Pancreas (tissue), 10 donors: ENCODE measurements at regions not wholly inside any gene's neighbourhood (a gene's known extent, or its start where the extent isn't known, plus 50 kb on each side); places are given as distances from the start of the nearest gene placed in this dataset.

Source experiments
- ATAC-seq, 4 donors: fragments of 200-7000 bp; cut with Tn5 transposase; one replicate each; pipeline versions ENCODE4 v1.8.0 to v1.9.1; 2020; ENCODE audit warnings: mild to moderate bottlenecking in 4 of 4, moderate library complexity in 4 of 4
- DNase-seq, 6 donors: peaks; one replicate each; pipeline ENCODE4 v3.0.0-alpha.2; 2020
- FAIRE-seq: peaks from 2 replicates; lab custom pipeline; 2012; peaks lifted over from hg19 to GRCh38; lab: Jason Lieb, UNC
- H3K27ac ChIP-seq, 4 donors: fragments of 200-600 bp; sonication (generic); 1 replicate in 3 of 4; 2 replicates in 1 of 4; pipeline versions ENCODE4 v1.5.0 to v1.8.0; 2020
- H3K27me3 ChIP-seq, 4 donors: fragments of 200-600 bp; one replicate each; pipeline ENCODE4 v1.8.0; 2021
- H3K36me3 ChIP-seq, 3 donors: fragments of 200-600 bp; sonication (generic) in 1 of 3; one replicate each; pipeline versions ENCODE4 v1.5.0 to v1.8.0; 2020 to 2021
- H3K4me1 ChIP-seq, 3 donors: fragments of 200-600 bp; one replicate each; pipeline ENCODE4 v1.8.0; 2021
- H3K4me3 ChIP-seq, 4 donors: fragments of 200-600 bp; sonication (generic) in 2 of 4; one replicate each; pipeline versions ENCODE4 v1.5.0 to v1.8.0; 2020 to 2021
- H3K9me3 ChIP-seq, 4 donors: fragments of 200-600 bp; one replicate each; pipeline ENCODE4 v1.8.0; 2021
- CTCF ChIP-seq, 4 donors: fragments of 200-600 bp; sonication (generic) in 3 of 4; IDR thresholded peaks; one replicate each; pipeline versions ENCODE4 v1.5.0 to v1.8.0; 2021; ENCODE audit warnings: antibody characterized with exemption in 4 of 4
- WGBS, 2 donors: extraction: QIAGEN DNeasy Blood & Tissue Kit; methylation state at CpG; one replicate each; pipeline ENCODE4 v1.1.7; 2013; 5-methylcytosine and 5-hydroxymethylcytosine counted together
- intact Hi-C, 3 donors: fragments of 100-400 bp; cut with DNase I; formaldehyde crosslinking; loops; one replicate each; pipeline versions ENCODE4 v1.11.1 to v1.14.2; 2022
- donor health status: healthy with polysubstance abuse.
- donor health status: DM: no; HTN: no; CAD: no; lungs with moderate emphysema.
- donor health status: DM: no; HTN: no; CAD: no.
- donor health status: control.
- donor health status: control.
- donor health status: Bipolar disorder and iron deficiency.
- donor health status: DM: yes; HTN: yes; CAD: no.
- donor health status: DM: no; HTN: no; CAD: no.
- donor health status: DM: no; HTN: no; CAD: no.
- donor health status: DM: yes; HTN: yes; CAD: no.

DNA sequence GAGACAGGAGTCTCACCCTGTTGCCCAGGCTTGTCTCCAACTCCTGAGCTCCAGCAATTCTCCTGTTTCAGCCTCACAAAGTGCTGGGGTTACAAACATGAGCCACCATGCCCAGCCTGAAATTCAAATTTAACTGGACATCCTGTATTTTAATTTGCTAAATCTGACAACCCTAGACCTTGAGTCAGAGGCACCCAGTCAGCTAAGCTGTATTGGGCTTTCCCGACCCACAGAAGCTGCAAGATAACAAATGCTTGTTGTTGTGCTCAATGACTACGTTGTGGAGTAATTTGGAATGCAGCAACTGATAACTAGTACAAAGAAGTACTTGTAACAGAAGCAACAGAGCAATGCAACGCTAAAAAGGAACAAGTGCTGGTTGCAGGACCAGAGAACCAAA, 533.1 kb downstream of the NTRK2 start:
- DNase-seq (no peak), ATAC-seq (peak in 2 of 4 donors; percentile 30 to 64), FAIRE-seq (no peak)
- no peak overlapping the region for H3K4me3 ChIP-seq
- H3K27ac ChIP-seq: no peak overlapping the region
- TF ChIP-seq CTCF (IDR thresholded peaks at IDR 0.05): no peak
- H3K4me1 ChIP-seq: peaks cover 0 to 13% (median 5%) of the 10 kb centered on the region in 3 donors
- H3K36me3 ChIP-seq: no peaks in the 10 kb centered on the region
- H3K9me3 ChIP-seq: no peaks in the 10 kb centered on the region
- WGBS, 2 donors: 38% methylated on average over 3 of the region's 3 CpGs
- H3K27me3 ChIP-seq: peaks cover 0 to 5% (median 0%) of the 10 kb centered on the region in 4 donors
- intact Hi-C loops: no loop called here

- FAIRE-seq: no peak
- DNase-seq: peak in 5 of 6 donors; percentile 56 to 85 (median 79)
- Histone ChIP-seq H3K9me3 (no peaks in the 10 kb centered on the region), H3K36me3 (no peaks in the 10 kb centered on the region), H3K27me3 (peaks cover 0 to 5% (median 0%) of the 10 kb centered on the region in 4 donors), H3K4me3 (no peak overlapping the region), H3K27ac (no peak overlapping the region), H3K4me1 (peaks cover 0 to 13% (median 5%) of the 10 kb centered on the region in 3 donors)
- 42 to 43% methylated on average over 3 of the region's 3 CpGs for WGBS, 2 donors
- no peak for TF ChIP-seq CTCF (IDR thresholded peaks at IDR 0.05)
- ATAC-seq: peak; percentile 93 to 97 (median 96)
- intact Hi-C loops: no loop called here
Observed at GRCh38 chr9:85200726-85201404, 531.3 kb downstream of the NTRK2 start.

DNA sequence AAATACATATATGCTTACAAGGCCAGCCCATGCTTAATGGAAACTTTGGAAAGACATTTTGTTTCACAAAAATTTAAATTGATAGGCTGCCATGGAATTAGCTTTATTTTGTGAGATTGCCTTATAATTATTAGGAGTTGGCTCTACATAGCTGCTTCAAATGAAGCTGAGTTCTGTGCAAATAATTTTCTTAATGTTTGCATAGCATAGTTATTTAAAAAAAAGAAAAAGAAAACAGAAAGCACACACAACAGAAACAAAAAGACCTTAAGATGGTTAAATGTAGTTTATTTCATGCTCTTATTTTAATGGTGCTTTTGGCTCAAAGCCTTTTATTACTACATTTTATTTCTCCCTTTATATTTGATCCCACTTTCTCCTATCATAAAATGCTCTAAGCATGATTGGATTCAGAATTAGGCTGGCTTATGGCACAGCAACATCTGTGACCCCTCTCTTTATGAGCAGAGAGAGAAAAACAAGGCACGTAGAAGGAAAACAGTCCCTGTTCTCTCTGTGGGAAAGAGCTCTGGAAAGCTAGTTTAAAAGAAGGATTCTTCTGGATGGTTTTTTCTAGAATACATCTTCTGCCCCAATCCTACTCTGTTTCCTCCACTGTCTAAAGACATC, 530.5 kb downstream of the NTRK2 start:
- TF ChIP-seq CTCF (IDR thresholded peaks at IDR 0.05): no peak
- DNase-seq (no peak), FAIRE-seq (no peak), ATAC-seq (no peak)
- Histone ChIP-seq H3K27ac (no peak overlapping the region), H3K36me3 (no peaks in the 10 kb centered on the region), H3K4me3 (no peak overlapping the region), H3K27me3 (peaks cover 0 to 5% (median 0%) of the 10 kb centered on the region in 4 donors), H3K4me1 (peaks cover 0 to 13% (median 5%) of the 10 kb centered on the region in 3 donors), H3K9me3 (no peaks in the 10 kb centered on the region)
- intact Hi-C loops: no loop called here
- 76 to 83% methylated on average over 1 of the region's 1 CpG for whole genome bisulfite sequencing, 2 donors

GRCh38 chr9:85192750-85193149, 523.2 kb downstream of the NTRK2 start:
- FAIRE-seq (no peak), ATAC-seq (no peak), DNase-seq (no peak)
- Histone ChIP-seq H3K9me3 (no peaks in the 10 kb centered on the region), H3K27ac (no peak overlapping the region), H3K4me3 (no peak overlapping the region), H3K27me3 (no peaks in the 10 kb centered on the region), H3K4me1 (no peaks in the 10 kb centered on the region), H3K36me3 (no peaks in the 10 kb centered on the region)
- intact Hi-C loops: no loop called here
- TF ChIP-seq CTCF (IDR thresholded peaks at IDR 0.05): no peak
- WGBS, 2 donors: 90 to 95% methylated on average over 4 of the region's 4 CpGs

DNA sequence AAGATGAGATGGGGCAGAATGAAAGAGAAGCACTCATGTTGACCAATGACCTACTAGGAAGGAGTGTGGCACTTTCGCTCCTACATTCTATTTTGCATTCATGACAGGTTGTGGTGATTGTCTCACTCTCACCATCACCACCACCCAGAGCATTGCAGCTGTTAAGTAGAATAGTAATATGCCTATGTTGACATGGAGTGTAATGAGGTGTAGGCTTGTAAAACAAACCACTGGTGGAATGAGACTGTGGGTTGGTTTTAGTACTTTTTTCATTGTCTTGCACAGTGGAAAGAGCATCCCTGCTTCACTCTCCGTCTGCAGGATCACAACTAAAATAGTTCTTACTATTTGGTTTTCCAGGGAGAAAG, 516.7 kb downstream of the NTRK2 start:
- no peak overlapping the region for H3K27ac ChIP-seq
- no peaks in the 10 kb centered on the region for H3K27me3 ChIP-seq
- no peaks in the 10 kb centered on the region for H3K9me3 ChIP-seq
- no peak for ATAC-seq
- no peak for TF ChIP-seq CTCF (IDR thresholded peaks at IDR 0.05)
- no peak for FAIRE-seq
- WGBS, 2 donors: 84 to 86% methylated on average over 2 of the region's 2 CpGs
- intact Hi-C loops: no loop called here
- H3K4me3 ChIP-seq: no peak overlapping the region
- DNase-seq: no peak
- no peaks in the 10 kb centered on the region for H3K4me1 ChIP-seq
- no peaks in the 10 kb centered on the region for H3K36me3 ChIP-seq
